K562 (cell line): ENCODE measurements at regions not wholly inside any gene's neighbourhood (a gene's known extent, or its start where the extent isn't known, plus 50 kb on each side); places are given as distances from the start of the nearest gene placed in this dataset.

Source experiments
- ATAC-seq: fragments of 200-7000 bp; cut with Tn5 transposase; 3 replicates; pipeline ENCODE4 v1.9.1; 2020; ENCODE audit warnings: moderate library complexity
- BruUV-seq: library from RNA; stranded (reverse); fragments of 400-500 nt; replicated peaks from 2 replicates; lab custom pipeline; 2021; lab: Mats Ljungman, UMichigan
- CTCF ChIA-PET: fragments of 300-600 bp; formaldehyde crosslinking; extraction: SDS; loops from one replicate; lab custom pipeline; 2021; ENCODE audit warnings: low intra/inter-chr PET ratio; lab: Yijun Ruan, JAX
- POLR2A ChIA-PET: fragments of 300-600, 350-650 bp; sonication (Branson Sonifier 250); formaldehyde crosslinking; extraction: SDS; loops from one replicate; lab custom pipeline; 2021; ENCODE audit warnings: antibody characterized with exemption, inconsistent platforms; lab: Yijun Ruan, JAX
- DNase-seq, 4 experiments: peaks; one replicate each; pipeline versions ENCODE4 v3.0.0 to v3.0.0-alpha.2; 2011 to 2018; ENCODE audit warnings: low spot score in 3 of 4, mixed read lengths in 3 of 4; ENCODE audit errors: extremely low read depth in 1 of 4
- FAIRE-seq: peaks from 2 replicates; lab custom pipeline; 2011; peaks lifted over from hg19 to GRCh38; lab: Jason Lieb, UNC
- H2AFZ ChIP-seq: 2 replicates; pipeline ENCODE4 v1.6.0; 2011; ENCODE audit warnings: low read depth, low read length, control low read depth, inconsistent platforms
- H3K27ac ChIP-seq: fragments of 200-600 bp; 3 replicates; pipeline ENCODE4 v1.8.0; 2011; ENCODE audit warnings: low read depth, mild to moderate bottlenecking, control low read depth, inconsistent platforms, low read length, moderate library complexity, mixed read lengths; ENCODE audit errors: extremely low read depth
- H3K27me3 ChIP-seq, 2 experiments: fragments of 300-600 bp in 1 of 2; 2 replicates in 1 of 2; 3 replicates in 1 of 2; pipeline versions ENCODE4 v1.6.0 to v1.8.0; 2011; ENCODE audit warnings: inconsistent platforms in 2 of 2, low read length in 2 of 2, mild to moderate bottlenecking in 1 of 2, mixed read lengths in 1 of 2, moderate library complexity in 1 of 2; ENCODE audit not compliant: control insufficient read depth in 2 of 2, insufficient read depth in 2 of 2
- H3K36me3 ChIP-seq: fragments of 300-600 bp; 3 replicates; pipeline ENCODE4 v1.8.0; 2011; ENCODE audit warnings: mild to moderate bottlenecking, low read length, inconsistent platforms; ENCODE audit not compliant: control insufficient read depth, insufficient read depth
- H3K4me1 ChIP-seq, 2 experiments: fragments of 200-600 bp in 1 of 2; replicated peaks in 1 of 2; 2 replicates in 1 of 2; 3 replicates in 1 of 2; pipeline versions ENCODE4 v1.5.1 to v1.8.0; 2011; ENCODE audit warnings: inconsistent platforms in 2 of 2, low read length in 2 of 2, mild to moderate bottlenecking in 1 of 2, mixed read lengths in 1 of 2, moderate library complexity in 1 of 2; ENCODE audit not compliant: control insufficient read depth in 2 of 2, insufficient read depth in 2 of 2
- H3K4me2 ChIP-seq: 2 replicates; pipeline ENCODE4 v1.6.1; 2011; ENCODE audit warnings: low read length, control low read depth, inconsistent platforms, mixed read lengths; ENCODE audit not compliant: insufficient read depth
- H3K4me3 ChIP-seq: fragments of 200-600 bp; sonication (generic), shearing (Covaris generic); 2 replicates; pipeline ENCODE4 v1.5.1; 2016; ENCODE audit warnings: control low read depth, inconsistent platforms
- H3K79me2 ChIP-seq: fragments of 200-600 bp; 3 replicates; pipeline ENCODE4 v1.8.0; 2011; ENCODE audit warnings: low read length, inconsistent platforms; ENCODE audit not compliant: control insufficient read depth, insufficient read depth
- H3K9ac ChIP-seq, 2 experiments: 2 replicates each; pipeline versions ENCODE4 v1.6.0 to v1.6.1; 2011; ENCODE audit warnings: low read depth in 2 of 2, low read length in 2 of 2, control low read depth in 1 of 2, inconsistent platforms in 1 of 2, mild to moderate bottlenecking in 1 of 2, mixed read lengths in 1 of 2; ENCODE audit not compliant: insufficient read depth in 1 of 2
- H3K9me1 ChIP-seq: one replicate; pipeline ENCODE4 v1.6.0; 2011; ENCODE audit warnings: inconsistent platforms, mild to moderate bottlenecking, low read length, moderate library complexity; ENCODE audit not compliant: control insufficient read depth, insufficient read depth
- H3K9me3 ChIP-seq: replicated peaks from 2 replicates; pipeline ENCODE4 v1.5.1; 2011; ENCODE audit warnings: low read depth, low read length, inconsistent platforms; ENCODE audit not compliant: control insufficient read depth, insufficient read depth
- H4K20me1 ChIP-seq: replicated peaks from 2 replicates; pipeline ENCODE4 v1.6.1; 2011; ENCODE audit warnings: low read length, inconsistent platforms, mixed read lengths; ENCODE audit not compliant: control insufficient read depth, insufficient read depth
- ILF3 ChIP-seq: fragments of 450-650 bp; IDR thresholded peaks from 2 replicates; pipeline ENCODE4 v1.6.1; 2018; ENCODE audit warnings: antibody characterized with exemption, mild to moderate bottlenecking, moderate library complexity, borderline replicate concordance
- MEIS2 ChIP-seq: fragments of 450-650 bp; IDR thresholded peaks from 2 replicates; pipeline ENCODE4 v1.6.1; 2014; ENCODE audit warnings: mild to moderate bottlenecking; ENCODE audit not compliant: partially characterized antibody
- RHOXF2B ChIP-seq: fragments of 250-450 bp; sonication (Bioruptor Pico); conservative IDR thresholded peaks from 2 replicates; pipeline ENCODE4 v1.5.1; 2021
- WGBS: fragments of 100-300 bp; shearing (Covaris generic); methylation state at CpG from one replicate; pipeline ENCODE4 v1.1.6; 2016; ENCODE audit warnings: low coverage, mixed read lengths; ENCODE audit not compliant: insufficient coverage; ENCODE audit errors: missing lambda C conversion rate; 5-methylcytosine and 5-hydroxymethylcytosine counted together
- in situ Hi-C: fragments of 300-500 bp; cut with MboI; formaldehyde crosslinking; loops from 4 replicates; pipeline ENCODE4 v1.15.0; 2018; ENCODE audit warnings: inconsistent platforms, mixed read lengths
- intact Hi-C: fragments of 100-400 bp; cut with micrococcal nuclease; formaldehyde crosslinking; loops from 2 replicates; pipeline ENCODE4 v1.14.2; 2022
- TF ChIP-seq, protein P1 (sequence below): IDR thresholded peaks from 3 replicates; pipeline ENCODE4 v1.6.1; 2011; ENCODE audit warnings: borderline replicate concordance, mild to moderate bottlenecking; ENCODE audit not compliant: insufficient read length, insufficient read depth

DNA sequence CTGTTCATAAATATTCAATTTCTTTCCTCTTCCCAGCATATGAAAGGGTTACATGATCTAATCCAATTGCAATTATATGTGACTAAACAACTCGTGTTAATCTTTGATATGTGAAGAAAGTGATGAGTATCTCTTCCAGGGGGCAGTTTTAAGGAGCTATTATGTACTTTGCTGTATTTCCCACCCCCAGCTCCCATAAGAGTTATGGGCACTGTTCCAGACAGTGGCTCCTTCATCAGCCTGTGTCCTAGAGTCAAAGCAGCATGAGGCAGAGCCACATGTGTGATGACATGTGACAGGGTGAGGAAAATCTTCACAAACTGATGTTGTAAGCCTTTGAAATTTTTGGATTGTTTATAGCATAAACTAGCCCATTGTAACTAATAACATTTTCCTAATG is 315.4 kb downstream of the DIPK2A start (continued):
- TF ChIP-seq, protein P1, sequence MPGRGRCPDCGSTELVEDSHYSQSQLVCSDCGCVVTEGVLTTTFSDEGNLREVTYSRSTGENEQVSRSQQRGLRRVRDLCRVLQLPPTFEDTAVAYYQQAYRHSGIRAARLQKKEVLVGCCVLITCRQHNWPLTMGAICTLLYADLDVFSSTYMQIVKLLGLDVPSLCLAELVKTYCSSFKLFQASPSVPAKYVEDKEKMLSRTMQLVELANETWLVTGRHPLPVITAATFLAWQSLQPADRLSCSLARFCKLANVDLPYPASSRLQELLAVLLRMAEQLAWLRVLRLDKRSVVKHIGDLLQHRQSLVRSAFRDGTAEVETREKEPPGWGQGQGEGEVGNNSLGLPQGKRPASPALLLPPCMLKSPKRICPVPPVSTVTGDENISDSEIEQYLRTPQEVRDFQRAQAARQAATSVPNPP, result no peak
- no peak for TF ChIP-seq MEIS2

DNA sequence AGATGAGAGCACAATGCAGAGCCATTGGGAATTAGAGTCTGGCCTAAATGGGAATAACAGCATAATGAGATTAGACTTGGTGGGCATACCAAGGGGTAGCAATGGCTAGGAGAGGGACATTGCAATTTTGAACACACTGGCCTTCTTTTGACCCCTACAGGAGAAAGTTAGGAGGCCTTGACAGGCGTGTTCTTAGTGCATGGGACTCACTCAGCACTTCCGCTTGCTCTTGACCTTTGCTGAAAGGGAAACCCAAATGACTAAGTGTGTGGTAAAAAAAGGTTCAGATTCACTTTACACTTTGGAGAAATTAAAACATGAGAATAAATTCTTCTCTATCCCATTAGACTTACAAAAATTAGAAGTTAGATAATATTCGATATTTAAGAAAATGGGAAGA is 317.4 kb downstream of the DIPK2A start:
- no peak for ATAC-seq
- Histone ChIP-seq H2AFZ (no peak overlapping the region), H3K4me3 (no peak overlapping the region), H3K4me1 (no peaks in the 10 kb centered on the region), H3K9me3 (no peaks in the 10 kb centered on the region), H3K9me1 (no peaks in the 10 kb centered on the region), H3K79me2 (no peaks in the 10 kb centered on the region), H3K4me2 (no peak overlapping the region), H3K27me3 (no peaks in the 10 kb centered on the region), H3K36me3 (no peaks in the 10 kb centered on the region), H3K9ac (no peak overlapping the region), H3K27ac (no peak overlapping the region), H4K20me1 (no peaks in the 10 kb centered on the region)
- TF ChIP-seq RHOXF2B (CRISPR knock-in tag), result no peak
- TF ChIP-seq ILF3, result no peak
- WGBS, result 0% methylated on average over 3 of the region's 3 CpGs
- DNase-seq, result no peak
- POLR2A ChIA-PET, result no interaction called here
- no TSS peak for BruUV-seq
- intact Hi-C loops (loop anchor here (10.0 kb wide), 1 partner anchor 314 kb away; the partner anchor contains the start of gene DIPK2A), in situ Hi-C loops (no loop called here)
- FAIRE-seq, result no peak
- CTCF ChIA-PET, result no interaction called here
